HG03342 (cell line): ENCODE measurements at regions not wholly inside any gene's neighbourhood (a gene's known extent, or its start where the extent isn't known, plus 50 kb on each side); places are given as distances from the start of the nearest gene placed in this dataset.

ENCODE experiments used
- ATAC-seq: cut with Tn5 transposase; IDR thresholded peaks from one replicate; pipeline ENCODE4 v1.9.1; 2021; ENCODE audit warnings: mild to moderate bottlenecking, moderate library complexity; ENCODE audit not compliant: unreplicated experiment

- no peak for ATAC-seq
These were observed 602.4 kb upstream of the CDH18 start for GRCh38 chr5:20590356-20590755.

DNA sequence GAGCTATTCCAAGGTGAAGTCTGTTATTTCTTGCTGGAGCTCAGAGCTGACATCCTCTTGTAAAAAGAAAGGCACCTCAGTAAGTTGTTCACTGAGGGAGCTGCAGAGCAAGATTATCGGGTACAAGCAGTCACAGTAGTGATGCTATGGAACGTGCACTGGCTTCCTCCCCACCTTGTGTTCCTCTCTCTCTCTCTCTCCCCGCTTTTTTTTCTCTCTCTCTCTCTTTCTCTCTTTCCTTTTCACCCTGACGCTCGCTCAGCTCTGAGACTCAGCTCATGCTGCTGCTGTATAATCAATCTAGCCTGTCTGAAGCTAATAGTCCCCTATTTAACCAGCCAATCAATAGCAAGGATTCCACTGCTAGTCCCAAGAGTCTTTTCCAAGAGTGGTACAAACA lies 587.6 kb upstream of the CDH18 start:
- no peak for ATAC-seq

- ATAC-seq: no peak
These were observed 586.6 kb upstream of the CDH18 start for GRCh38 chr5:20574576-20574975.

- ATAC-seq: no peak
These were observed 584.6 kb upstream of the CDH18 start for GRCh38 chr5:20572614-20573013.

DNA sequence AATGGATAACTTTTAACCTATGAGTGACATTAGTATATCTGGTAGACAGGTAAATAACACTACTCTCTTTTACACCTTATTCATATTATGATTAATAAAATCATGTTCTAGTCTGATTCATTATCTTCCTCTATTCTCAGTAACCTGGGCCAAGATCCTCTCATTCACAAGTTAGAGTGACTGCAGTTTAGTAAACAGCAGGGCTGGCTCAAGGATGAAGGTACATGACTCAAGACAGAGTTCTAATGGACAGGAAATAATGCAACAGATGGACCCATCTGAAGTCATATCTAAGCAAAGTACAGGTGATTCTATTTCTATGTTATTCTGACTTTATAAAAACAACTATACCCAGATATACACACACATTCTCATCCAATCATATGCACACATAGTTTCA lies 582.5 kb upstream of the CDH18 start:
- ATAC-seq: no peak

GRCh38 chr5:20562544-20562943 lies 574.5 kb upstream of the CDH18 start:
- ATAC-seq: no peak

- ATAC-seq: no peak
These were observed 571.8 kb upstream of the CDH18 start for GRCh38 chr5:20559845-20560244.

- ATAC-seq: no peak
These were observed 568.2 kb upstream of the CDH18 start for GRCh38 chr5:20556115-20556763.

DNA sequence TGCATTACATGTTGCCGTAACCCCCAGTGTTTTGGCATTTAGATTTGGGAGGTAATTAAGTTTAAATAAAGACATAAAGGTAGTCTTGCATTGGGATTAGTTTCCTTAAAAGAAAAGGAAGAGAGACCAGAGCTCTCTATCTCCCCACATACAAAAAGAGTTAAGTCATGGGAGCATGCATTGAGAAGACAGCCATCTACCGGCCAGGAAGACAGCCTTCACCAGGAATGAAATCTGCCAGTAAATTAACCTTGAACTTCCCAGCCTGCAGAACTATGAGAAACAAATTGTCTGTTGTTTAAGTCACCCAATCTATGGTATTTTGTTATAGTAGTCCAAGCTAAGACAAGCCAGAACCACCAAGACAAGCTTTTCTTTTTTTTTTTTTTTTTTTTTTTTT lies 567.0 kb upstream of the CDH18 start:
- ATAC-seq: no peak

DNA sequence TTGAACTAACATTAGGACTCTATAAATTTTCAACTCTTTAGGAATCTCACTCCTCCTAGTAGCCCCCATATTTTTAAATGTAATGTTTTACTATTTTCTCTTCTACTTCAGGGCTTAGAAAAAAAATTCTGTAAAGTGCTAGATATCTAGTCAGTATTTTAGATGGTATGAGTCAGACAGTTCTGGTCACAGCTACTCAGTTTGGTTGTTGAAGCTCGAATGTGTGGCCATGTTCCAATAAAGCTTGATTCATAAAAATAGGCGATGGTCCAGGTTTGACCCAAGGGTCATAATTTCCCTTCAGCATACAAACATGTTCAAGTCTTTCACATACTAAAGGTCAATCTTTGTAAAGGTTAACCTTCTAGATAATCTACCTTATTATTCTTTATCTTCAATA lies 566.0 kb upstream of the CDH18 start:
- ATAC-seq: no peak

DNA sequence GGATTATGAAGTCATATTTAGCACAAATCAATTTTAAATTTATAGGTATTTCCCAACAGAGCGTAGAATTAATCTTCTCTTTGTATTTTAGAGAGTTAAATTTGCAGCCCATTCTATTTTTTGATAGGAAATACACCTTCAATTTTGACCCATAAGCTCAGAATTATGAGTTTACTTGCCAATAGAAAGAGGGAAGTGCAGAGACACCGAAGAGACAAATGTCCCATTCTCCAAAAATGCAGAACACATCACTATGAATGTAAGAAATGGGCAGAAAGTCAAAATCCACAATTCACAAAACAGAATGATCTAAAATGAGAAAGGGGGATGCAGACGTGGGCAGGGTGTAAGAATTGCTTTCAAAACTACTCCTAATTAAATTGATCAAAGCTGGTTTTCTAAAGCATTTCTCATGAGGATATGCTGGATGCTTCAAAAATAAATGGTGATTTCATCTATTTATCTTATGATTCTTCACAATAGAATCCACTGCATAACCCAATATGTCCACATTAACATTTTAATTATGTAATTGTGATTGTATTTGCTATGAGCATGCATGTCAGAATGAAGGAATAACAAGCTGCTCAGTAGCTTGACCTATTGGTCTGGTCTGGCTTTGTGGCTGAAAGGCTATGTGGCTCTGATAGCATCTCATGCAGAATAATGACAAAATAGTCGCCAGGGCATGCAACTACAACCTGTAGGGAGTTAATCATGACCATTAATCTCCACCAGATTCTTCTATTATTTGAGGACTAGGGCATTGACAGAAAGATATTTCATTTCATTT lies 550.1 kb upstream of the CDH18 start:
- ATAC-seq: no peak

- ATAC-seq: no peak
These were observed 548.8 kb upstream of the CDH18 start for GRCh38 chr5:20536813-20537212.

DNA sequence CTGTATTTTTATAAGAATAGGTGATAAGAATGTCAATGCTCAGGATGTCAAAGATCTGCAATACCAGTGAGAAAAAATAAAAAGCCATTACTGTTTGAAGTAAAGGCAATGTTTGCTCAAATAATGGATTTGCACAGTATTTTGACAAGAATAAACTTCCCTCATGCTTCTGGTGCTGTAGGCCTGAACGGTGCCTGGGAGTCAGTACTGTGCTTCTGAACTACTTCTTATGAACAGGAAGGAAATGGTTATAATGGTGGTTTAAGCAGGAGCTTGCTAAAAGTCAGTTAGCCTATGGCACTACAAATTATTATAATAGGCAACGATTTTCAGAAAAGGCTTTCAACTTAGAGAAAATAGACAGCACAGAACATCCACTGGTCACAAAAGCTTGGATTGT lies 548.3 kb upstream of the CDH18 start:
- no peak for ATAC-seq

DNA sequence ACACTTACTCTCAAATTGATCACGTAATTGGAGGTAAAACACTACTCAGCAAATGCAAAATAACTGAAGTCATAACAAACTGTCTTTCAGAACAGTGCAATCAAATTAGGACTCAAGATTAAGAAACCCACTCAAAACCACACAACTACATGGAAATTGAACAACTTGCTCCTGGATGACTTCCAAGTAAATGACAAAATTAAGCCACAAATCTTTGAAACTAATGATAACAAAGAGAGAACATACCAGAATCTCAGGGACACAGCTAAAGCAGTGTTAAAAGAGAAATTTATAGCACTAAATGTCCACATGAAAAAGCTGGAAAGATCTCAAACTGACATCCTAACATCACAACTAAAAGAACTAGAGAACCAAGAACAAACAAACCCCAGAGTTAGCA lies 540.5 kb upstream of the CDH18 start:
- no peak for ATAC-seq

GRCh38 chr5:20524991-20525529 lies 537.1 kb upstream of the CDH18 start:
- ATAC-seq: no peak

DNA sequence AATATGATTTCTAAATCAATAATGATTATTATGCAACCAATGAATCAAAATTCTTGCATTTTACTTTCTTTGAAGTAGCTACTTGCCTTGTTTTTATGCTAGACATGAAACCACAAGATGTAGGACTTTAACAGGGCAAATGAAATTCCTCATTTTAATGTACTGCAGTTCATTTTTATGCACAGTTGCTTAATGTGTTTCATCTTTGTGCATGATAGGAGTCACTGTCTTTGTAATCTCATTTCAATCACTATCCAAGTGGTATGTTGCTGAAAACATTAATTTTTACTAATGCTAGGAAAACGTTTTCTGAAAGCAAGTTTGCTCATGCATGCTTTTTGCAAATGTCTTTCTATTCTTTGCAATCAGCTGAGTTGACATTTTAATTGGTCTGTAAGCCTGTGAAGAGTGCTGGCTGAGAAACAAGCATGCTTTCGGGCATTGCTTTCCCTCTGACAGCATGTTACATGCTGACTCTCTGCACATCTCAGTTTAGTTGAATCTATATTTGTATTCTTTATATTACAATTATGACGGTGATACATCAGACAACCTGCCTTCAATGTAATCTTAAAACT lies 535.0 kb upstream of the CDH18 start:
- no peak for ATAC-seq

GRCh38 chr5:20515606-20516005 lies 527.6 kb upstream of the CDH18 start:
- ATAC-seq: no peak

GRCh38 chr5:20514145-20514544 lies 526.1 kb upstream of the CDH18 start:
- no peak for ATAC-seq

DNA sequence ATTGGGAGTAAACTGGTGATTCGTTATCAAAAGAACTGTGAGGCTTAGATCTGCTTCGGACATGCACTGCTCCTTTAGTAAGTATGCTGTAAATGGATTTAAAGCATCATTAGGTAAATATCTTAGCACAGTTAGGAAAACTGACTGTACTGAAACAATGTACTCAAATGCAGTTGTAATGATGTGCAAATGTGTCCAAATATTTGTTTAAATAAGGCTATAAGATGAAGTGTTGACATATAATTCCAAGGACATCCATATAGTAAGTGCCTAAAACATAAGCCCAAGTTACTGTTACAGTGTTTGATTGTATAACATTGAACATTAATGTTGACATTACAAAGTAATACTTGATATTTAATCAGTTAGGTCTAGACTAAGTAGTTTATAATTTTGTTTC lies 512.5 kb upstream of the CDH18 start:
- ATAC-seq: no peak

GRCh38 chr5:20498926-20499325 lies 510.9 kb upstream of the CDH18 start:
- ATAC-seq: no peak

DNA sequence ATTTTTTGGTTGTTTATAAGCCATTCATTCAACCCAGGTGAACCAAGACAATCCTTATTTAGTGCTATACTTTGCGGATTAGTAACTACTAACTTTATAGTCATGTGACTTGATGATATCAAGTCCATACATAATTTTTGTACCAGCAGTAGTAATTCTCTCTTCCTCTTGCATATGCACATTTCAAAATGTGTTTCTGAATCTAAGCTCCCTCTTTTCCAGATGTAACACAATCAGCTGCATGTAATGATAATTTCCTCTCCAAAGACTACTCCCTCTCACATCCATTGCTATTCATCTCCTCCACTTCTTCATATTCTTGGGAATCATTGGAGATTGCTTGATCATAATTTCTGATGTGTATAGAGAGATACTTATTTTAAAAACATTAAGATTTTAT lies 510.1 kb upstream of the CDH18 start:
- ATAC-seq: no peak

- ATAC-seq: no peak
These were observed 509.4 kb upstream of the CDH18 start for GRCh38 chr5:20497356-20497755.
